Thyroid gland (tissue), 4 donors: ENCODE measurements at regions not wholly inside any gene's neighbourhood (a gene's known extent, or its start where the extent isn't known, plus 50 kb on each side); places are given as distances from the start of the nearest gene placed in this dataset.

Experiments
- DNase-seq, 2 donors: peaks; one replicate each; pipeline ENCODE4 v3.0.0-alpha.2; 2019
- H3K27ac ChIP-seq, 3 donors: fragments of 200-600 bp; sonication (generic); 1 replicate in 2 of 3; 2 replicates in 1 of 3; pipeline ENCODE4 v1.5.1; 2016 to 2019; ENCODE audit warnings: mild to moderate bottlenecking in 1 of 3, moderate library complexity in 1 of 3
- H3K27me3 ChIP-seq: fragments of 200-600 bp; sonication (generic); one replicate; pipeline ENCODE4 v1.5.1; 2019
- H3K36me3 ChIP-seq, 2 donors: fragments of 200-600 bp; sonication (generic); one replicate each; pipeline ENCODE4 v1.5.1; 2016 to 2019
- H3K4me1 ChIP-seq, 2 donors: fragments of 200-600 bp; sonication (generic); one replicate each; pipeline ENCODE4 v1.5.1; 2017 to 2019
- H3K4me3 ChIP-seq, 3 donors: fragments of 200-600 bp; sonication (generic); replicated peaks in 1 of 3; 1 replicate in 2 of 3; 2 replicates in 1 of 3; pipeline ENCODE4 v1.5.1; 2016; ENCODE audit warnings: mild to moderate bottlenecking in 1 of 3
- H3K9me3 ChIP-seq: fragments of 200-600 bp; sonication (generic); one replicate; pipeline ENCODE4 v1.5.1; 2017
- POLR2A ChIP-seq, 2 donors: fragments of 450-650 bp; IDR thresholded peaks; one replicate each; pipeline ENCODE4 v1.6.1; 2017; ENCODE audit warnings: antibody characterized with exemption in 2 of 2, mild to moderate bottlenecking in 2 of 2, moderate library complexity in 1 of 2
- WGBS, 2 donors: methylation state at CpG; one replicate each; pipeline ENCODE4 v1.1.5; 2017; 5-methylcytosine and 5-hydroxymethylcytosine counted together
- intact Hi-C: fragments of 100-400 bp; cut with DNase I; formaldehyde crosslinking; loops from one replicate; pipeline ENCODE4 v1.15.1; 2023
- TF ChIP-seq, protein P1 (sequence below), 6 experiments: fragments of 200-600 bp in 3 of 6; fragments of 450-650 bp in 3 of 6; sonication (generic) in 3 of 6; IDR thresholded peaks; one replicate each; pipeline ENCODE4 v1.5.1; 2016 to 2019; ENCODE audit warnings: antibody characterized with exemption in 6 of 6, mild to moderate bottlenecking in 2 of 6, inconsistent platforms in 1 of 6, moderate library complexity in 1 of 6

DNA sequence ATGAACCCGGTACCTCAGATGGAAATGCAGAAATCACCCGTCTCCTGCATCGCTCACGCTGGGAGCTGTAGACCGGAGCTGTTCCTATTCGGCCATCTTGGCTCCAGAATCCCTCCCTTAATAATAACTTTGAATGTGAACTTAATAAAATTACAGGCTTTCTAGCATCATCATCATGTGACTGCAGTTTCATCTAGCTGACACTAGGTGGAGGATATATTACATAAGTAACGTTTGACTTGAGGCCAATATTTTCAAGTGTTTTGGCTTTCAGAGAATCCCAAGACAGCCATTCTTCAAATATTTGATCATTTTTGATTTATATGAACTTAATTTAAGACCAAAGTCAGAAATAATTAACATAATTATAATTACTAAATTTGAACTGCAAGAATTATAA lies 474.9 kb upstream of the CDH10 start:
- DNase-seq: no peak
- WGBS, 2 donors: 85 to 87% methylated on average over 7 of the region's 7 CpGs
- intact Hi-C loops: no loop called here
- no peak for TF ChIP-seq POLR2A (IDR thresholded peaks at IDR 0.05)
- TF ChIP-seq, protein P1, sequence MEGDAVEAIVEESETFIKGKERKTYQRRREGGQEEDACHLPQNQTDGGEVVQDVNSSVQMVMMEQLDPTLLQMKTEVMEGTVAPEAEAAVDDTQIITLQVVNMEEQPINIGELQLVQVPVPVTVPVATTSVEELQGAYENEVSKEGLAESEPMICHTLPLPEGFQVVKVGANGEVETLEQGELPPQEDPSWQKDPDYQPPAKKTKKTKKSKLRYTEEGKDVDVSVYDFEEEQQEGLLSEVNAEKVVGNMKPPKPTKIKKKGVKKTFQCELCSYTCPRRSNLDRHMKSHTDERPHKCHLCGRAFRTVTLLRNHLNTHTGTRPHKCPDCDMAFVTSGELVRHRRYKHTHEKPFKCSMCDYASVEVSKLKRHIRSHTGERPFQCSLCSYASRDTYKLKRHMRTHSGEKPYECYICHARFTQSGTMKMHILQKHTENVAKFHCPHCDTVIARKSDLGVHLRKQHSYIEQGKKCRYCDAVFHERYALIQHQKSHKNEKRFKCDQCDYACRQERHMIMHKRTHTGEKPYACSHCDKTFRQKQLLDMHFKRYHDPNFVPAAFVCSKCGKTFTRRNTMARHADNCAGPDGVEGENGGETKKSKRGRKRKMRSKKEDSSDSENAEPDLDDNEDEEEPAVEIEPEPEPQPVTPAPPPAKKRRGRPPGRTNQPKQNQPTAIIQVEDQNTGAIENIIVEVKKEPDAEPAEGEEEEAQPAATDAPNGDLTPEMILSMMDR (IDR thresholded peaks at IDR 0.05): no peak
- Histone ChIP-seq H3K4me1 (no peaks in the 10 kb centered on the region), H3K36me3 (no peaks in the 10 kb centered on the region), H3K27ac (no peak overlapping the region), H3K9me3 (no peaks in the 10 kb centered on the region), H3K27me3 (no peaks in the 10 kb centered on the region), H3K4me3 (no peak overlapping the region)

DNA sequence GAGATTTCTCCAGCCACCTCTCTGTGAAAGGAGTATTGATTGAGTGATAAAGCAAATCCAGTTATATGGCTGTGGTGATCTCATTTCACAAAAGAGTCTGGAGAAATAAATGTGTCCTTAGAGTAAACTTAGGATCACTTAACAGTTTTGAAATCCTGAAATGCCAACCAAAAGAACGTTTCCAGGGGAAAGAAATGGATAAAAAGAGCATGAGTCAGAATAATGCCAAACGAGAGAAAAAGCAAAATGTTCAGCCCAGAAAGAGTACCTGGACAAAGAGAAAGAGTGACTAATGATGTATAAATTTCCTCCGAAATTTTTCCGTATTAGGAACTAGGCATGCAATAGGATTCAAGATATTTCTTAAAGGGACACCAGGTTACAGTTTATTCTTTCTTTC lies 463.1 kb upstream of the CDH10 start:
- H3K4me1 ChIP-seq: no peaks in the 10 kb centered on the region
- H3K4me3 ChIP-seq: no peak overlapping the region
- WGBS, 2 donors: 69 to 71% methylated on average over 4 of the region's 4 CpGs
- no peak for DNase-seq
- H3K27me3 ChIP-seq: no peaks in the 10 kb centered on the region
- no peaks in the 10 kb centered on the region for H3K36me3 ChIP-seq
- H3K27ac ChIP-seq: no peak overlapping the region
- no peaks in the 10 kb centered on the region for H3K9me3 ChIP-seq
- TF ChIP-seq, protein P1 (IDR thresholded peaks at IDR 0.05): no peak
- TF ChIP-seq POLR2A (IDR thresholded peaks at IDR 0.05): no peak
- intact Hi-C loops: no loop called here

GRCh38 chr5:25099538-25099937 lies 454.8 kb upstream of the CDH10 start:
- Histone ChIP-seq H3K4me1 (no peaks in the 10 kb centered on the region), H3K4me3 (no peak overlapping the region), H3K27ac (no peak overlapping the region), H3K36me3 (no peaks in the 10 kb centered on the region), H3K9me3 (no peaks in the 10 kb centered on the region), H3K27me3 (no peaks in the 10 kb centered on the region)
- 82 to 84% methylated on average over 3 of the region's 3 CpGs for WGBS, 2 donors
- TF ChIP-seq, protein P1 (IDR thresholded peaks at IDR 0.05): no peak
- TF ChIP-seq POLR2A (IDR thresholded peaks at IDR 0.05): no peak
- no peak for DNase-seq
- intact Hi-C loops: no loop called here

GRCh38 chr5:25095261-25095660 lies 450.5 kb upstream of the CDH10 start:
- Histone ChIP-seq H3K27me3 (no peaks in the 10 kb centered on the region), H3K27ac (no peak overlapping the region), H3K9me3 (no peaks in the 10 kb centered on the region), H3K36me3 (no peaks in the 10 kb centered on the region), H3K4me1 (no peaks in the 10 kb centered on the region), H3K4me3 (no peak overlapping the region)
- no peak for TF ChIP-seq POLR2A (IDR thresholded peaks at IDR 0.05)
- TF ChIP-seq, protein P1 (IDR thresholded peaks at IDR 0.05): no peak
- intact Hi-C loops: no loop called here
- WGBS, 2 donors: 78 to 93% methylated on average over 2 of the region's 2 CpGs
- DNase-seq: no peak

DNA sequence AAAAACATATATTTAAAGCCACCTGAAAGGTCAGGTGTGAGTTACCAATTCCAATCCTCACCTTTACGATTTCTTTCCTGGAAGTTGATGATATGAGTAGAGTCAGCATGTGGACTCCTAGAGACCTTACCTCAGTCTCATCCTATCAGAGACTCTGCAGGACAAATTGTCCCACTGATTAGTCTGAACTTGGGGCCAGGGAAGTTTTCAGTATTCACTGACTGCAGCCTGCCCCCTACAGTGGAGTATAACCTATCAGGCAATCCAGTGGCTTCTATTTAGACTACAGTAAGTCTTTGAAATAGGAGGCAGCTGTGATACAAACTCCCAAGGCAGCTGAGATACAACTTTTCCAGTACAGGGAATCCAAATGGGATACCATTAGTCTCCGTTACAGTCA lies 449.4 kb upstream of the CDH10 start:
- intact Hi-C loops: no loop called here
- TF ChIP-seq, protein P1 (IDR thresholded peaks at IDR 0.05): no peak
- no peak for TF ChIP-seq POLR2A (IDR thresholded peaks at IDR 0.05)

More for the DNA sequence above, 449.4 kb upstream of the CDH10 start:
- no peak for DNase-seq
- H3K36me3 ChIP-seq: no peaks in the 10 kb centered on the region
- no peak overlapping the region for H3K27ac ChIP-seq
- H3K27me3 ChIP-seq: no peaks in the 10 kb centered on the region
- H3K4me3 ChIP-seq: no peak overlapping the region
- 86 to 96% methylated on average over 2 of the region's 2 CpGs for WGBS, 2 donors
- no peaks in the 10 kb centered on the region for H3K9me3 ChIP-seq
- no peaks in the 10 kb centered on the region for H3K4me1 ChIP-seq
